GM21423 (cell line): ENCODE measurements at regions not wholly inside any gene's neighbourhood (a gene's known extent, or its start where the extent isn't known, plus 50 kb on each side); places are given as distances from the start of the nearest gene placed in this dataset.

Experiments used
- ATAC-seq: cut with Tn5 transposase; IDR thresholded peaks from one replicate; pipeline ENCODE4 v1.9.1; 2021; ENCODE audit warnings: mild to moderate bottlenecking, moderate library complexity; ENCODE audit not compliant: unreplicated experiment

DNA sequence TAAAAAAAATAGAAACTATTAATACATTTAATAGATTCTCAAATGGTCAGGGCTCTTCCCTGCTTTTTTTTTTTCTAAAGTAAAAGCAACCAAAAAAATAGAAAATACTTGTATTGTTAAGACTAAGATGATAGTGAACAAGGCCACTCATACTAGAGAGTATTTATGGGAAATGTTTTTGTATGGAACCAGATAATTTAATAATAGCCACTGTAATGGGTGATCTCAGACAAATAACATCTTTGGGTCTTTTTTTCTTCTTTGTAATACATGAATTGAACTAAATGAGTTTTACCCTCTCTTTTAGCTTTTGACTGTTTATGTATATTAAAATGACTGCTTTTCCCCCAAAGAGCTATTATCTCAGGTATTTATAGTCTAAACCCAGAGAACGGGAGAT is 92.1 kb upstream of the ELOVL6 start:
- no peak for ATAC-seq

- no peak for ATAC-seq
These were observed 91.2 kb upstream of the ELOVL6 start for GRCh38 chr4:110289601-110290100.

GRCh38 chr4:110287130-110287529 is 88.7 kb upstream of the ELOVL6 start:
- ATAC-seq, result peak; percentile 100

DNA sequence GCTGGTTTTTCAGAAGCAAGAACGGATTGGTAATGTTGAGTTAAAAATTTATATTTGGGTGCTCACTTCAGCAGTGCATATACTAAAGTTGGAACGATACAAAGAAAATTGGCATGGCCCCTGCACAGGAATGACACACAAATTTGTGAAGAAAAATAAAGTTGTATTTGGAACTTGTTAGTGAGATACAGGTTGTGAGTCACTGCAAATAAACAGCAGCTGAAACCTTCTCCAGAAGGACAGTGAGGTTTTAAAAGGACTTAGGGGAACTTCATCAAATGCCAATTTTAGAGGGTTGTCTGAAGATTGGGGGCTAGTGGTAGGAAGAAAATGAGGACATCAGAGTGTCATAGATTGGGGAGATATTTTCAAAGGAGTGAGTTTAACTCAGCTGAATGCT is 79.7 kb upstream of the ELOVL6 start:
- ATAC-seq, result no peak

GRCh38 chr4:110275871-110276270 is 77.5 kb upstream of the ELOVL6 start:
- no peak for ATAC-seq

- ATAC-seq, result no peak
These were observed 73.6 kb upstream of the ELOVL6 start for GRCh38 chr4:110271986-110272385.

DNA sequence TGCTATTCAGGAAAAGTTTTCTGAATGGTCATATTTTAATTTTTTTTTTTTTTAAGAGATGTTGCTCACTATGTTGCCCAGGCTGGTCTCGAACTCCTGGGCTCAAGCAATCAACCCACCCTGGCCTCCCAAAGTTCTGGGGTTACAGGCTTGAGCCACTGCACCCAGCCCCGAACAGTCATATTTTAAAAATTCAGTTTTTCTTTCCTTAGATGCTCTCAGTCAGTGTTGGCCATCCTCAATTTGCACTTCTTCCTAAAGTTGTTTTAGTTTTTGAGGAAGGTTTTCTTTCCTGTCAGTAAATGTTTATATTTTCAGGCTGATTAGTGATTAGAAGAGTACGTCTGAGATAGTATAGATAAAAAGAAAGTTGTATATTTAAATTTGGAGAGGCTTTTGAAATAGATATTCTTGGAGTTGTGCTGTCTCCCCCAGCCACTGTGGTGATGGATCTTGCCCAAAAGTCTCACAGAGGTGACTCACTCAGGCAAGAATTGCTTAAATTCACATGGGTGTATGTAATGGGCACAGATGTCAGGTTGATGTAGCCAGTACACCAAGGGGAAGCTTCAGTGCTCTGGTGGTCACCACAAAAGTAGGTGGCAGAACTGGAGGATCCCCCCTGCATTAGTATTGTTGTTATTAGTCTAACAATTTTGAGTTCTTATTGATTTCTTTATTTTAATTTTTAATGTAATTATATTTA is 72.2 kb upstream of the ELOVL6 start:
- ATAC-seq, result no peak

DNA sequence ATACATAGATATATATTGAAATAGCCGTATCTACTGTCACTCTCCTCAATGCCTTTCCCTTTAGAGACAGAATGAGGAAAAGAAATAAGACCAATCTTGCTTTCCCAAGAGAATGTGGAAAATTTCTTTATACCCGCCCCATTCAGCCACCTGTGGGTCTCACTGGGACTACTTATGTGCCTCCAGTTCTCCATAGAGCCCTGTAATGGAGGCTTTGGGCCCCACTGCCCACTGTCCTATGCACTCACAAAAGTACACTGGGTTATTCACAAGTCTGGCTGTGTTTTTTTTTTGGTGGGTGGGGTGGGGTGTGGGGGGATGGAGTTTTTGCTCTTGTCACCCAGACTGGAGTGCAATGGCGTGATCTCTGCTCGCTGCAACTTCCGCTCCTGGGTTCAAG is 70.4 kb upstream of the ELOVL6 start:
- peak; percentile 17 for ATAC-seq

DNA sequence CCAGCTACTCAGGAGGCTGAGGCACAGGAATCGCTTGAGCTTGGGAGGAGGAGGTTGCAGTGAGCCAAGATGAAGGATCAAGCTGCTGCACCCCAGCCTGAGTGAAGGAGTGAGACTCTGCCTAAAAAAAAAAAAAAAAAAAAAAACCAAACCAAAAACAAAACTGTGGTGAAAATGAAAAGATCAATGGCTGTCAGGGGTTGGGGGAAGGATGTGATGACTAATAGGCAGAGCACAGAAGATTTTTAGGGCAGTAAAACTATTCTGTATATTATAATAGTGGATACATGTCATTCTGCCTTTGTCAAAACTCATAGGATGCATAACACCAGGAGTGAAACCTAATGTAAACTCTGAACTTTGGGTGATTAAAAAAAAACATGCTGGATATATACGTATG is 69.9 kb upstream of the ELOVL6 start:
- peak; percentile 71 for ATAC-seq

GRCh38 chr4:110266136-110266535 is 67.7 kb upstream of the ELOVL6 start:
- no peak for ATAC-seq

DNA sequence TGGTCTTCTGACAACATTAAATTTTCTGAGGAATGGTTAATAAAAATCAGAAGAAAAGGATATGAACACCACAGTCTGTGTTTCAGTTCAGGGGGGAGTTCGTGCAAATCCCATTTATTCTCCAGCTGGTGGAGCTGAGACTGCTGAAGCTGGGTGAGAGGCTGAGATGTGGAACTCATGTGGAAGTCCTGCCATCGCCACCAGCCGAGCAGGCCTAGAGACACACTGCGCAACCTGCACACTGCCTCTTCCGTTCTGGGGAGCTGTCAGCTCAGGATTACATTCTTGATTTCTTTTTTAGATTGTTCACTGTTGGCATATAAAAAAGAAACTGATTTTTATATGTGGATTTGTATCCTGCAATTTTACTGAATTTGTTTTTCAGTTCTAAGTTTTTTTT is 66.6 kb upstream of the ELOVL6 start:
- ATAC-seq, result no peak

GRCh38 chr4:110260299-110260698 is 61.9 kb upstream of the ELOVL6 start:
- no peak for ATAC-seq

GRCh38 chr4:110250023-110250387 is 51.6 kb upstream of the ELOVL6 start:
- ATAC-seq, result no peak

DNA sequence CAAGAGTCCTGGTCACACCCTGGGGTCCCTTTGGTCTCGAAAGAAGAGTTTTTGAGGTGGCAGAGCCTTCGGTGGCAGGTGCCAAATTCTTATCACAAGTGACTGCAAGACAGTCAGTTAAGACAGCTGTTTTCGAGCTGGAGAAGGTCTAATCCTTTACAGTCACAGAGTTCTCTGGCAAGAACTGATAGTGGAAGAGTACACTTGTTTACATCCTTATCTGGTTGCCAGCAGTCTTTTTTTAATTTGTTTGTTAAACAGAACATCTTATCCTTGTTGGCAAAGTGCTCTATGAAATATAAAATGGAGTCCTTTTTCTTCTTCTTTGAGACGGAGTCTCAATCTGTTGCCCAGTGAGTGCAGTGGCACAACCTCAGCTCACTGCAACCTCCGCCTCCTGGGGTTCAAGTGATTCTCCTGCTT is 50.4 kb upstream of the ELOVL6 start:
- no peak for ATAC-seq
